Stimulated activated CD4-positive, alpha-beta T cell treated with anti-CD3 and anti-CD28 coated beads, Interleukin-15, amount 100 ng/mL, for 24 hours (primary cell): ENCODE measurements at regions not wholly inside any gene's neighbourhood (a gene's known extent, or its start where the extent isn't known, plus 50 kb on each side); places are given as distances from the start of the nearest gene placed in this dataset.

ENCODE experiments used
- DNase-seq: peaks from one replicate; pipeline ENCODE4 v3.0.0-alpha.2; 2020

- DNase-seq, result no peak
These were observed 428.5 kb downstream of the IRS2 start for GRCh38 chr13:109357751-109358471.

- no peak for DNase-seq
These were observed 430.4 kb downstream of the IRS2 start for GRCh38 chr13:109355875-109356434.

- no peak for DNase-seq
These were observed 431.2 kb downstream of the IRS2 start for GRCh38 chr13:109355166-109355565.

GRCh38 chr13:109351236-109351635 is 435.1 kb downstream of the IRS2 start:
- no peak for DNase-seq

DNA sequence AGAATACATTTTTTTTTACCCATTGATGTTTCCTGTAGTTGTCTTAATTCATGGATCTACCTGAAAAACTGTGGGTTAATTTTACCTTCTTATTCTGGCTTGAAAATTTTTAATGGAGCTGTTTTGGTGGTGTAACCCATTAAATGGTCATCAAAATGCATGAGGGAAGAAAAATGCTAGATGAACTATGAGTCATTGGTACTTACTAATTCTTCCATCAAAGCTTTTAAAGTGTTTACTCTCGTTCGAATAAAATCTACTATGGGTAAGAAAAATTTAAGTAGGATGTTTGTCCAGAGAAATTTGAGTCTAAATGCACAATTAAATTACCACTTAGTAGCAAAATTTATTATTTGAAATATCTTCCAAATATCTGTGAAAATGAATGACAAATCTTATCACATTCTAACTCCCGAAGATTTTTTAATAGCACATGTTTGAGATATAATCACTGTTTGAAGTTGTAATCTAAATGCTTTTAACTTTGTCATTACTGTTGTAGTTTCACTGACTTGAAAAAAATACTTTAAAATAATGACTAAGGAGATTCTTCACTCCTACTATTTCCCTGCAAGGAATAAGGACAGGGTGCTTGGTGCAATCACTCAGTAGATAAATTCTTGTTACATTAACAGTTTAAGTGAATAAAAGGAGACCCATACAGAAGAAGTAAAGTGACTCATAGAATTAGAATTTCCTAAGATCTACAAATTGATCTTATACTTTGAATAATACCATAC is 437.7 kb downstream of the IRS2 start:
- no peak for DNase-seq

DNA sequence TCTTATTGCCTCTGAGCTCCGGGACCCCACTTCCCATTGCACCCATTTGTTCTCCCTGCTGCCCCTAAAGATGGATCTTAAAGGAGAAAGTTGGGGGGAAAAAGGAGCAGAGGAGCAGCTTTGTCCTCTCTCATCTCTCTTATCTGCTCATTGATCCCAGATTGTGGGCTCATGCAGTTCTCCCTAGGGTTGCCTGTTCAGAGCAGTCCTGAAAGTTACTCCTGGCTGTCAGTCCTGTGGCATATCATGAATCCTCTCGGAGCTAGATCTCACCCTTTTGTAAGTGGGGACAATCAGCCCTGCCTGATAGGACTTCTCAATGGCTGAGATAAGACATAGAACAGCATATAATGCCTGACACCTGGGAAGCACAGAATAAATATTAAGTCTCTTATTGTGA is 440.3 kb downstream of the IRS2 start:
- no peak for DNase-seq

- no peak for DNase-seq
These were observed 440.9 kb downstream of the IRS2 start for GRCh38 chr13:109345433-109345941.

GRCh38 chr13:109344552-109345157 is 441.7 kb downstream of the IRS2 start:
- no peak for DNase-seq

- no peak for DNase-seq
These were observed 449.7 kb downstream of the IRS2 start for GRCh38 chr13:109336730-109337129.

GRCh38 chr13:109333893-109334651 is 452.3 kb downstream of the IRS2 start:
- no peak for DNase-seq

GRCh38 chr13:109332506-109333499 is 453.6 kb downstream of the IRS2 start:
- DNase-seq, result no peak

DNA sequence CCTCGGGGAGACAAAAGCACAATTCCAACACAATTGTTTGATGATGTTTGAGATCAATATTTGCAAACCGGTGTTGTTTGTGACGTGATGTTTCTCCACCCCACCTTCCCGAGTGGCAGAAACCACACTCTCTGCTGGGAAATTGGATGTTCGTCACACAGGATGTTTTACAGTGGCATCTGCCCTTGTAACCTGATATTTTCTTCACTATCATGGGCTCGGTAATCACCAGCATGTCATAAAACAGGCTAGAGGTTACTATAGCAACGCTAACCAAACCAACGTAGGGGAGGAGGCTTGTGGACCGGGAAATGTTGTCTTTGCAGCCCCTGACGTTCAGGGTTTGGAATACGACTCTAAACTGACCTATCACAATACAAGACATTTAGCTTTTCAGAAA is 454.5 kb downstream of the IRS2 start:
- no peak for DNase-seq

GRCh38 chr13:109331011-109331433 is 455.4 kb downstream of the IRS2 start:
- no peak for DNase-seq

DNA sequence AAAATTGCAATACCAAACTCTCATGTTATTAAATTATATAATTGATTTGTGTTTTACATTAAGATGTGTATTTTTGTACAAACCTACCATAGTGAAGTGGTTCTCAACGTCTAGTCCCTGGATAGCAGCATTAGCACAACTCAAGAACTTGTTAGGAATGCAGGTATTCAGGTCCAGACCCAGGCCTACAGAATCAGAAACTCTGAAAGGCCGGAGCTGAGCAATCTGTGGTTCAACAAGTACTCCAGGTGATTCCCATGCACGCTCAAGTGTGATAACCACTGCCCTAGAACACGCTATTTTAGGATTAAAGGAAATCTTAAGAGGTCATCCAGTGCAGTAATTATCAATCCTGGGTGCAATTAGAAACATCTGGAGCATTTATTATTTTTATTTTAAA is 456.3 kb downstream of the IRS2 start:
- DNase-seq, result no peak

DNA sequence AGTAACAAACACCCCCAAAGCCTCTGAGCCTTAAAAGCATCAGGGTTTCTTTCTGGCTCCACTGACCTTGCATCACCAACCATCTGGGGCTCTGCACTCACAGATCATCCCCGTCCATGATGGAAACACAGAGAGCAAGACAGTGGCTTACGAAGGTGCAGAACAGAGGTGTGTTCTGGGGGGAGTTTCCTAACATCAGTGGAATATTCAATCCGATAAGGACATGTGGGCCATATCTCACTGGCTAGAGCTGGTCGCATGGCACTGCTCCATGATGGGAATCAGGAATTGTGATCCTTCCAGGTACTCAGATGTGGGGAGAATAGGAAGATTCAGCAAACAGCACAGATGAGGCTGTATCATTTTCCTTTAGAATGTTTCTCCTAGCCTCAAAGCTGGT is 457.2 kb downstream of the IRS2 start:
- no peak for DNase-seq

DNA sequence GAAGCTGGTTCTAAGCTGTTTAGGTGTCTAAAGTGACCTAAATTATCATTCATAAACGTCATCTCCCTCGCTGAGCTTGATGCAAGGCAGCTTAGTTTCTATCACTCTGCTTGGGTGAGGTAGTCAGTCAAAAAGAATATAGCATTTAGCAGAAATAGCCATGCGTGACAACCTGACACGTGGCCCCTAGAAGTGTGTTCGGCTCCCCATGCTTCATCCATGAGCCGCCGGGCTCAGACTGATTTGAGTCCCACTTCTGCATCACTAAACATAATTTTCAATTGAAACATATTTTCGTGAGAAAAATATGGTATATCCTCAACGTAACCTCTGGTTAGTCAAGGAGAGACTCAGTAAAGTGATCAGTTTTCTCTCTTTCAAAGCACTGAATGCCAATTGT is 459.8 kb downstream of the IRS2 start:
- DNase-seq, result no peak

GRCh38 chr13:109323338-109323737 is 463.0 kb downstream of the IRS2 start:
- no peak for DNase-seq

DNA sequence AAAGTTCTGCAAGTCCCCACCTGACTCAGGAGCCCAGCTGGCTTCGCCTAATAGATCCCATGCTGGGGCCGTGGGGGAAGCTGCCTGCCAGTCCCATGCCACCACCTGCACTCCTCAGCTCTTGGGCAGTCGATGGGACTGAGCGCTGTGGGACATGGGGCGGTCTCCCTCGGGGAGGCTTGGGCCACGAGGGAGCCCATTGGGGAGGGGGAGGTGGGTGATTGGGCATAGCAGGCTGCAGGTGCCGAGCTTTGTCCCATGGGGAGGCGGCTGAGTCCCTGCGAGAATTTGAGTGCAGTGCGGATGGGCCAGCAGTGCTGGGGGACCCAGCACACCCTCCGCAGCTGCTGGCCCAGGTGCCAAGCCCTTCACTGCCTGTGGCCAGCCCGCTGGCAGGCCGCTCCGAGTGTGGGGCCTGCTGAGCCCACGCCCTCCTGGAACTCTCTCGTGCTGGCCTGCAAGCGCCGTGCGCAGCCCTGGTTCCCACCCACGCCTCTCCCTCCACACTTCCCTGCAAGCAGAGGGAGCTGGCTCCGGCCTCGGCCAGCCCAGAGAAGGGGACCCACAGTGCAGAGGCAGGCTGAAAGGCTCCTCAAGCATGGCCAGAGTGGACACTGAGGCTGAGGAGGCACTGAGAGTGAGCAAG is 467.3 kb downstream of the IRS2 start:
- no peak for DNase-seq

DNA sequence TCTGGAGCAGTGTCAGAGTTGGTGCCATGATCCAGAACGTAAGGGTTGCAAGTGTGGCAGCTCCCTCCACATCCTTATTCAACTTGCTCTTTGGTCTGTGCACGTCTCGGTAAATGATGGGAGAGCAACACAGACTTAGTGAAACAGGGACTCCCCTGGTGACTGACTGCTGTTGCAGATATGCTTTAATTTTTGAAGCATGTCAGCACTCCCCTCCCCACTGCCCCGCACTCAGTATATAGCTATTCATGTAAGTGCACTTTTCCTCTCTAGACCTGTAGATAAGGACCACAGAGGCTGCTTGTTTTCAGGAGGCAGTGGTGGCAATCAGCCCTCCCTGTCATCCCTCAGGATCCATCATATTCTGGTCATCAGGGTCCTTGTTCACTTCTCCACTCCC is 470.9 kb downstream of the IRS2 start:
- no peak for DNase-seq

- no peak for DNase-seq
These were observed 472.3 kb downstream of the IRS2 start for GRCh38 chr13:109314101-109314500.

DNA sequence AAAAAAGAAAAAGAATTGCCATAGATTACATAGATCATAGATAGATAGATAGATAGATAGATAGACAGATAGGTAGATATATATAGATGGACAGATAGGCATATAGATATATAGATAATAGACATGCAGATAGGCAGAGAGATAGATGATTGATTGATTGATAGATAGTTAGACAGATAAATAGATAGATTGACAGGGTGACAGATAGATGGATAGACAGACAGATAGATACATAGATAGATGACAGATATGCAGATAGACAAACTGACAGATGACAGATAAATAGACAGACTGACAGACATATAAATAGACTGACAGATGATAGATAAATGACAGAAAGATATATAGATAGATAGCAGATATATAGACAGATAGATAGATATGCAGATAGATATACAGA is 474.0 kb downstream of the IRS2 start:
- DNase-seq, result no peak
